Urinary bladder (tissue), 3 donors: ENCODE measurements at regions not wholly inside any gene's neighbourhood (a gene's known extent, or its start where the extent isn't known, plus 50 kb on each side); places are given as distances from the start of the nearest gene placed in this dataset.
"Not testable (repeated sequence)": the region's sequence is repeated elsewhere in the genome, so short reads cannot be mapped to it uniquely, and the experiment has no call there.

ENCODE experiments used
- DNase-seq: peaks from one replicate; pipeline ENCODE4 v3.0.0-alpha.2; 2015; ENCODE audit errors: extremely low spot score
- H3K27ac ChIP-seq: one replicate; pipeline ENCODE4 v1.5.1; 2013; ENCODE audit warnings: low read depth, mild to moderate bottlenecking, moderate library complexity
- H3K36me3 ChIP-seq: one replicate; pipeline ENCODE4 v1.6.1; 2013; ENCODE audit warnings: mild to moderate bottlenecking, moderate library complexity; ENCODE audit not compliant: insufficient read depth
- H3K4me1 ChIP-seq: one replicate; pipeline ENCODE4 v1.6.1; 2013; ENCODE audit warnings: mild to moderate bottlenecking, moderate library complexity; ENCODE audit not compliant: insufficient read depth
- H3K4me3 ChIP-seq: one replicate; pipeline ENCODE4 v1.5.1; 2013; ENCODE audit warnings: low read depth, low read length
- WGBS: extraction: QIAGEN DNeasy Blood & Tissue Kit; methylation state at CpG from one replicate; pipeline ENCODE4 v1.1.7; 2013; 5-methylcytosine and 5-hydroxymethylcytosine counted together
- donor health status: healthy with polysubstance abuse.
- donor health status: healthy.

- H3K4me3 ChIP-seq, H3K36me3 ChIP-seq, H3K27ac ChIP-seq, H3K4me1 ChIP-seq, DNase-seq: not testable (repeated sequence)
- WGBS: 88% methylated on average over 3 of the region's 3 CpGs
Observed at GRCh38 chr3:65252914-65253313, 565.1 kb upstream of the ADAMTS9 start.

DNA sequence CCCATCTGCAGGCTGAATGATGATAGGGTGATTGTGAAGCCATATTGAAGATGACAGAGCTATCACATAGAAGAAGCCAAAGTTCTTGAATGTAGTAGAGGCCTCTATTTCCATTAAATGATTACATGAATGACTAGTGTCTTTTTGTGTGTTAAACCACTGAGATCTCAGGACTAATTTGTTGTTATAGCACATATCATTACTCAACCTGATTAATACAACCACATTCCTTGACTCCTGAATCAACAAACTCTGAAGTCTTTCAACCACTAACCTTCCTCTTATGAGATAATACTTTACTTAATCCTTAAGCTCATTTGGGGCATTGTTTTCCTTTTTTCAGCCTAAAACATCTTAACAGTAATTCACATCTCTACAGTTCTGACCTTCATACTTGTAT, 564.5 kb upstream of the ADAMTS9 start:
- no peak for DNase-seq
- H3K27ac ChIP-seq: no peak overlapping the region
- no peaks in the 10 kb centered on the region for H3K36me3 ChIP-seq
- H3K4me1 ChIP-seq: peaks cover 2% of the 10 kb centered on the region
- H3K4me3 ChIP-seq: no peak overlapping the region

- H3K36me3 ChIP-seq: no peaks in the 10 kb centered on the region
- H3K4me1 ChIP-seq: peaks cover 2% of the 10 kb centered on the region
- H3K27ac ChIP-seq: no peak overlapping the region
- H3K4me3 ChIP-seq: no peak overlapping the region
- DNase-seq: no peak
- WGBS: 84% methylated on average over 2 of the region's 2 CpGs
Observed at GRCh38 chr3:65251375-65251774, 563.6 kb upstream of the ADAMTS9 start.

DNA sequence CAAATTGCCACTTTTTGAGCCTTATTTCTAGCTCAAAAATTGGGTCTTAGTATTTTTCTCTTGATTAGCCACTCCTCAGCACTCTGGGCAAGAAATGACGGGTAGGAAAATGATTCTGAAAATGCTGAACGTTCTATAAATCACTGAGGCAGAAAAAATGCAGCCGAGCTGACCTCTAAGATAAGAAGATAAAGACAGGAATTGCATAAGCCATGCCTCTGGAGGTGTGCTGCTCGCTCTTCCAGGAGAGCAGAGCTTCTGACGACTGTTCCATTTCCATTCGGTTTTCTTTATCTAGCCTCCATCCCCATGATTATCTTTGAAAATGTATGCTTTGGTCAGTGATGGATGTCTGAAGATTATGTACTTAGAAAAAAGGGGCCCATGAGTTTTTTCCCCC, 558.8 kb upstream of the ADAMTS9 start:
- no peaks in the 10 kb centered on the region for H3K36me3 ChIP-seq
- no peak overlapping the region for H3K27ac ChIP-seq
- peaks cover 2% of the 10 kb centered on the region for H3K4me1 ChIP-seq
- H3K4me3 ChIP-seq: no peak overlapping the region
- 59% methylated on average over 6 of the region's 6 CpGs for WGBS
- DNase-seq: no peak

DNA sequence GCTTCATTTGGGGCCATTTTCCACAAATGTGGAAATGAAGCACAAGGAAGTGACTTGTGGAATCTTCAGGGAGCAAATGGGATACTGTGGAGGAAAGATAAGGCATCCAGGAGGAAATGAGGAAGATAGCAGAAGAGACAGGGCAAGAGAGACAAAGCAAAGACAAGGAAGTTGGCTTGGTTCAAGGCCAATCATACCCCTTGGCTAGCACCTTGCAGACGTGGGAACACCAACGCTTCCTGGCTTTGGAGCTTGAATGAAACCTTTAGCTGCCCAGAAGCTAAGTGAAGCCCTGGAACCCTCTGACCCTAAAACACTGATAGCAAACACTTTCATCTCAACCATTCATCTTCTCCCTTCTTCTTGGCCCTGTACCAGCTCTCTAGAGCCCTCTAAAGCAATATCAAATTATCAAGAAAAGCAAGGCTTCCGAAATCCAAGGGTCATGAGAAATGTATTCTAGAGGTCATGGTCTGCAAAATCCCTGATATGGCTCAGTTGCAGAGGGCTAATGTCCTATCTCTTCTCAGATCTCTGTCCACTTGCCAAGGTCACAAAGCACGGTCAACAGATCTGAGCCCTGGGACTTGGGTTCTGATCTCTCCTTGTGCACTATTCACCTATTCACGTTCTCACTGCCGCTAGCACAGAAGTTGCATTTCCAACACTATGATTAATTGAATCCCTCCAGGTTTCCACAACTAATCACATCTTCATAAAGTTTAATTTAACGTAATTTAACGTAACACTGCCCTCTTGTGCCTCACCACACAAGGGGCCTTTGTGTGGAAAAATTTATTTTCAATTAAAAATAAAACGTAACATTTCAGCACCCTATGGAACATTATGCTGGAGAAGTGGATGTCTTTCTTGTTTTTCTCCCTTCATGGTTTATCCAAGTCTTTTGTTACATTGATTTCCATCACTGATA, 557.6 kb upstream of the ADAMTS9 start:
- no peak for DNase-seq
- 47% methylated on average over 9 of the region's 9 CpGs for WGBS
- Histone ChIP-seq H3K4me1 (no peaks in the 10 kb centered on the region), H3K4me3 (no peak overlapping the region), H3K27ac (no peak overlapping the region), H3K36me3 (no peaks in the 10 kb centered on the region)

DNA sequence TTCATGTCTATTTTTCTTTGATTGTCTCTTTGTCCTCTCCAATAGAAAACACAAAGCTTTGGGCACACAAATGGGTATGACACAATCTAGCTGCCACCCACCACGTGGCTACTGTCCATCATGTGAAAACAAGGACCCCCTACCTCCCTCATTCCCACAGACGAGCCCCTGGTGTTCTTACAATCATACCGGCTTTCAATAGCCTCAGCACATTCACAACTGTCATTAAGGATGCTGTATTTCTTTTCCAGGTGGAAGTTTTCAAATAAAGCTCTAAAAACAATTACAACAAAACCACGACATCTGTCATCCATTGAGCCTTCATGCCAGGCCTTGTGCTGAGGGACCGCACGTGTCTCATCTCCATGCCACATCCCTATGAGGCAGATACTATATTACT, 552.6 kb upstream of the ADAMTS9 start:
- H3K27ac ChIP-seq: no peak overlapping the region
- 83% methylated on average over 6 of the region's 6 CpGs for WGBS
- no peak for DNase-seq
- no peaks in the 10 kb centered on the region for H3K36me3 ChIP-seq
- no peak overlapping the region for H3K4me3 ChIP-seq
- no peaks in the 10 kb centered on the region for H3K4me1 ChIP-seq

DNA sequence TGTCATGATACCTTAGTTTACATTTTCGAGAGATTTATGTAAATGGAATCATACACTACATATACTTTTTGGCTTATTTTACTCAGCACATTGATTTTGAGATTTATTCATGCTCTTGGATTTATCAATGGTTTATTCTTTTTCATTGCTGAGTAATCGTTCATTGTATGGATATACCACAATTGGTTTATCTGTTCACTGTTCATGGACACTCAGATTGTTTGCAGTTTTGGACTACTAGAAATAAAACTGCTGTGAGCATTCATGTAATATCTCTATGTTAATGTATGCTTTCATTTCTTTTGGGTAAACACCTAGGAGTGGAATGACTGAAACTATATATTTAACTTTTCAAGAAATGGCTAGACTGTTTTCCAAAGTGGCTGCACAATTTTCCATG, 550.9 kb upstream of the ADAMTS9 start:
- Histone ChIP-seq H3K4me3 (no peak overlapping the region), H3K27ac (no peak overlapping the region), H3K4me1 (no peaks in the 10 kb centered on the region), H3K36me3 (no peaks in the 10 kb centered on the region)
- no peak for DNase-seq
- WGBS: 63% methylated on average over 2 of the region's 2 CpGs

- H3K27ac ChIP-seq: no peak overlapping the region
- no peak overlapping the region for H3K4me3 ChIP-seq
- no peak for DNase-seq
- WGBS: 70% methylated on average over 2 of the region's 2 CpGs
- no peaks in the 10 kb centered on the region for H3K36me3 ChIP-seq
- no peaks in the 10 kb centered on the region for H3K4me1 ChIP-seq
Observed at GRCh38 chr3:65234499-65234898, 546.7 kb upstream of the ADAMTS9 start.

GRCh38 chr3:65233561-65233960, 545.8 kb upstream of the ADAMTS9 start:
- 73% methylated on average over 5 of the region's 5 CpGs for WGBS

GRCh38 chr3:65231544-65231943, 543.7 kb upstream of the ADAMTS9 start:
- 87% methylated on average over 4 of the region's 4 CpGs for WGBS
- Histone ChIP-seq H3K27ac (no peak overlapping the region), H3K4me1 (no peaks in the 10 kb centered on the region), H3K36me3 (no peaks in the 10 kb centered on the region), H3K4me3 (no peak overlapping the region)
- DNase-seq: no peak

More at GRCh38 chr3:65233561-65233960, 545.8 kb upstream of the ADAMTS9 start:
- DNase-seq: no peak
- H3K4me3 ChIP-seq: no peak overlapping the region
- no peaks in the 10 kb centered on the region for H3K4me1 ChIP-seq
- no peak overlapping the region for H3K27ac ChIP-seq
- no peaks in the 10 kb centered on the region for H3K36me3 ChIP-seq

DNA sequence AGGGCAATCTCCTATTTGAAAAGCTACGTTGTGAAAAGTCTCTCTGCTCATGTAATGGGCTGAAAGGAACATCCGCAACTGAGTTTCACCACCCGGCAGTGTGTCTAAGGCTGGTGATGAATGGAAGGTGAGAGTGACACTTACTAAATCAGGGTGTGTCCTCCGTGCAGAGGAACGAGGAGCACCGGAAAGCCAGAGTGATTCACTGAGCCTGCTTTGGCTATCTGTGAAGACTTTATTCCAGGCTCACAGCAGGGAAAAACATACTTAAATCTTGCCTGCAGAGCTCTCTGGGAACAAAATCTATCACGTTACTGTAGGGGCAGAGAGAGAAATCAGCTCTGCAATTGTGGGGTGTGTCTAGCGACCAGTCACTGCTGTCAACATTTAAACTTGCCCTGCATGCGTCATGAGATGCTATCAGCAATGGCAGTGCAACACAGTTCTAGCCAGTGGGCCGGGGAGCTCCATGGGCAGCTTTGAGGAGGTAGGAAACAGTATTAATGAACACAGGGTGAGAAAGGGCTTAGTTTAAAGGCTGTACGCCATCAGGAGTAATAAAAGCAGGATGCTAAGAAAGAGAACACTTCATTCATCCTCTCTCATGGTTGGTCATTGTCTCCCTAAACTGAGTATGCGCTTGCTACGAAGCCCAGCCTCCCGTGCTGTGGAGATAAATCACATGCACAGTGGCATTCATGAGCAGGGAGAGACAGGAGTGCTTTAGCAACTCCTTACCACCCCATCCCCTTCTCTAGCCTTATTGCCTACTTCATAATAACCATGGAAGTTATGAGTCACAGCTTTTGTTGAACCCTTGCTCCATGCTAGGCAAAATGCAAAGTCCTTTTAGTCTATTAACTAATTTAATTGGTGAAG, 542.7 kb upstream of the ADAMTS9 start:
- Histone ChIP-seq H3K4me3 (no peak overlapping the region), H3K36me3 (no peaks in the 10 kb centered on the region), H3K4me1 (no peaks in the 10 kb centered on the region), H3K27ac (no peak overlapping the region)
- 53% methylated on average over 14 of the region's 14 CpGs for WGBS
- no peak for DNase-seq

DNA sequence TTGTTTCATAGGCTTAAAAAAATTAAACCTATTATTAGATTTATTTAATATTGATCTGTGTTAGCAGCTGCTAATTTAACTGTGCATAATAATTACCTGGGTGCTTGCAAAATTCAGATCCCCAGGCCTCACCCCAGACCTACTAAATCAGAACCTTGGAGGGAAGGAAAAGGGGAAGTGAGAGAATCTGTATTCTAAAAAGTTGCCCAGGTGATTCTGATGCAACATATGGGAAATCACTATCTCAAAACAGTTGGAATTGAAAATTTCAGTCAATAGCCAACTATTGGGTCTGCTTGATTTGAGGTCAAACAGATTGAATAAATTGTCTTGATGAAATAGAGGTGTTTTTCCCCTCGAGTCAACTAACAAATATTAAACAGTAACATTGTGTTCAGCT, 538.5 kb upstream of the ADAMTS9 start:
- Histone ChIP-seq H3K4me3 (no peak overlapping the region), H3K4me1 (no peaks in the 10 kb centered on the region), H3K36me3 (no peaks in the 10 kb centered on the region), H3K27ac (no peak overlapping the region)
- WGBS: 91% methylated on average over 1 of the region's 1 CpG
- no peak for DNase-seq

GRCh38 chr3:65210026-65210814, 522.4 kb upstream of the ADAMTS9 start:
- H3K4me1 ChIP-seq: no peaks in the 10 kb centered on the region
- no peak overlapping the region for H3K4me3 ChIP-seq
- 73% methylated on average over 1 of the region's 1 CpG for WGBS
- DNase-seq: no peak
- H3K27ac ChIP-seq: no peak overlapping the region
- H3K36me3 ChIP-seq: no peaks in the 10 kb centered on the region
